H1 (cell line): ENCODE measurements at regions not wholly inside any gene's neighbourhood (a gene's known extent, or its start where the extent isn't known, plus 50 kb on each side); places are given as distances from the start of the nearest gene placed in this dataset.

Experiments used
- CTCF ChIA-PET: fragments of 300-600 bp; sonication (Branson Sonifier 250); formaldehyde crosslinking; loops from one replicate; lab custom pipeline; 2021; ENCODE audit not compliant: partially characterized antibody; lab: Charles Lee
- POLR2A ChIA-PET: fragments of 300-600 bp; sonication (Branson Sonifier 250); formaldehyde crosslinking; loops from one replicate; lab custom pipeline; 2021; ENCODE audit warnings: inconsistent platforms; ENCODE audit not compliant: partially characterized antibody; lab: Charles Lee
- DNase-seq, 2 experiments: peaks; one replicate each; pipeline versions ENCODE4 v3.0.0 to v3.0.0-alpha.2; 2010 to 2022; ENCODE audit warnings: low spot score in 2 of 2, low read depth in 1 of 2, mixed read lengths in 1 of 2
- FAIRE-seq: peaks from 2 replicates; lab custom pipeline; 2011; peaks lifted over from hg19 to GRCh38; lab: Jason Lieb, UNC
- H2AFZ ChIP-seq: 2 replicates; pipeline ENCODE4 v1.8.1; 2012; ENCODE audit warnings: low read length, inconsistent platforms
- H2AK5ac ChIP-seq: 2 replicates; pipeline ENCODE4 v1.6.1; 2013; ENCODE audit warnings: low read depth, low read length
- H2BK120ac ChIP-seq: replicated peaks from 2 replicates; pipeline ENCODE3; 2013; ENCODE audit warnings: low read depth, low read length, inconsistent platforms
- H2BK12ac ChIP-seq: 2 replicates; pipeline ENCODE4 v1.6.1; 2013; ENCODE audit warnings: low read depth, low read length
- H2BK15ac ChIP-seq: 2 replicates; pipeline ENCODE4 v1.6.1; 2013; ENCODE audit warnings: low read length
- H2BK20ac ChIP-seq: 2 replicates; pipeline ENCODE4 v1.6.1; 2013; ENCODE audit warnings: low read length
- H2BK5ac ChIP-seq: 2 replicates; pipeline ENCODE4 v1.6.1; 2013; ENCODE audit warnings: low read depth, low read length
- H3K14ac ChIP-seq: 2 replicates; pipeline ENCODE4 v1.6.1; 2013; ENCODE audit warnings: inconsistent platforms; ENCODE audit not compliant: insufficient read length
- H3K18ac ChIP-seq: 2 replicates; pipeline ENCODE4 v1.6.1; 2013; ENCODE audit warnings: low read length; ENCODE audit errors: extremely low read depth
- H3K23ac ChIP-seq: 2 replicates; pipeline ENCODE4 v1.6.1; 2013; ENCODE audit warnings: inconsistent platforms; ENCODE audit not compliant: insufficient read length
- H3K23me2 ChIP-seq: 2 replicates; pipeline ENCODE4 v1.6.1; 2013; ENCODE audit warnings: low read depth, low read length
- H3K27ac ChIP-seq: 2 replicates; pipeline ENCODE4 v1.6.1; 2011; ENCODE audit warnings: low read depth, low read length, inconsistent platforms
- H3K27me3 ChIP-seq, 4 experiments: replicated peaks in 1 of 4; 1 replicate in 1 of 4; 2 replicates in 3 of 4; pipeline versions ENCODE4 v1.6.1 to v1.8.1; 2011 to 2013; ENCODE audit warnings: low read length in 3 of 4, mild to moderate bottlenecking in 3 of 4, inconsistent platforms in 2 of 4, mixed read lengths in 2 of 4, moderate library complexity in 1 of 4; ENCODE audit not compliant: control insufficient read depth in 3 of 4, insufficient read depth in 3 of 4; ENCODE audit errors: extremely low read depth in 1 of 4
- H3K36me3 ChIP-seq, 4 experiments: 2 replicates each; pipeline versions ENCODE4 v1.6.1 to v1.8.1; 2011 to 2013; ENCODE audit warnings: mild to moderate bottlenecking in 4 of 4, low read length in 3 of 4, moderate library complexity in 2 of 4, control low read depth in 1 of 4, inconsistent platforms in 1 of 4; ENCODE audit not compliant: insufficient read depth in 4 of 4, control insufficient read depth in 2 of 4
- H3K4ac ChIP-seq: replicated peaks from 2 replicates; pipeline ENCODE3; 2013; ENCODE audit warnings: low read length, low read depth, mixed read lengths, inconsistent platforms; ENCODE audit not compliant: insufficient read length
- H3K4me1 ChIP-seq, 4 experiments: replicated peaks in 1 of 4; 1 replicate in 1 of 4; 2 replicates in 3 of 4; pipeline versions ENCODE4 v1.6.1 to v1.8.1; 2011 to 2013; ENCODE audit warnings: low read length in 3 of 4, inconsistent platforms in 2 of 4, mixed read lengths in 1 of 4; ENCODE audit not compliant: insufficient read depth in 4 of 4, control insufficient read depth in 3 of 4
- H3K4me2 ChIP-seq, 2 experiments: 2 replicates each; pipeline versions ENCODE4 v1.6.1 to v1.8.1; 2011 to 2013; ENCODE audit warnings: low read depth in 2 of 2, low read length in 2 of 2, control low read depth in 1 of 2, inconsistent platforms in 1 of 2, mild to moderate bottlenecking in 1 of 2; ENCODE audit not compliant: insufficient read depth in 1 of 2
- H3K4me3 ChIP-seq, 4 experiments: fragments of 200-600, 300-600 bp in 1 of 4; sonication (generic), shearing (Covaris generic), sonication (Bioruptor Twin) in 1 of 4; 2 replicates each; pipeline versions ENCODE4 v1.5.1 to v1.8.1; 2011 to 2016; ENCODE audit warnings: low read length in 4 of 4, low read depth in 3 of 4, control low read depth in 2 of 4, inconsistent platforms in 2 of 4, mild to moderate bottlenecking in 2 of 4, mixed read lengths in 1 of 4, moderate library complexity in 1 of 4; ENCODE audit not compliant: insufficient read depth in 2 of 4; ENCODE audit errors: extremely low read depth in 1 of 4
- H3K56ac ChIP-seq: replicated peaks from 2 replicates; pipeline ENCODE3; 2013; ENCODE audit warnings: low read depth, mild to moderate bottlenecking, mixed read lengths, low read length, inconsistent platforms; ENCODE audit not compliant: insufficient read length
- H3K79me1 ChIP-seq: 2 replicates; pipeline ENCODE4 v1.6.1; 2013; ENCODE audit warnings: low read depth, low read length, control low read depth
- H3K79me2 ChIP-seq, 2 experiments: 2 replicates each; pipeline versions ENCODE4 v1.6.1 to v1.8.1; 2012 to 2013; ENCODE audit warnings: low read length in 2 of 2, mild to moderate bottlenecking in 2 of 2, inconsistent platforms in 1 of 2; ENCODE audit not compliant: insufficient read depth in 2 of 2, control insufficient read depth in 1 of 2
- H3K9ac ChIP-seq, 4 experiments: replicated peaks in 1 of 4; 1 replicate in 1 of 4; 2 replicates in 3 of 4; pipeline versions ENCODE4 v1.6.1 to v1.8.1; 2011 to 2013; ENCODE audit warnings: low read depth in 3 of 4, low read length in 3 of 4, control low read depth in 2 of 4, mild to moderate bottlenecking in 2 of 4, moderate library complexity in 2 of 4, inconsistent platforms in 1 of 4; ENCODE audit errors: extremely low read depth in 1 of 4
- H3K9me3 ChIP-seq, 2 experiments: 2 replicates each; pipeline versions ENCODE4 v1.6.1 to v1.8.1; 2012 to 2013; ENCODE audit warnings: mild to moderate bottlenecking in 2 of 2, moderate library complexity in 2 of 2, control low read depth in 1 of 2, inconsistent platforms in 1 of 2, low read depth in 1 of 2, low read length in 1 of 2, mixed read lengths in 1 of 2; ENCODE audit not compliant: insufficient read depth in 2 of 2
- H4K20me1 ChIP-seq, 2 experiments: replicated peaks in 1 of 2; 2 replicates each; pipeline versions ENCODE3 to v1.8.1; 2011 to 2013; ENCODE audit warnings: inconsistent platforms in 2 of 2, low read length in 2 of 2, mild to moderate bottlenecking in 1 of 2; ENCODE audit not compliant: insufficient read depth in 2 of 2, control insufficient read depth in 1 of 2
- H4K5ac ChIP-seq: 2 replicates; pipeline ENCODE4 v1.6.1; 2013; ENCODE audit warnings: low read length, low read depth, mixed read lengths, inconsistent platforms; ENCODE audit not compliant: insufficient read length
- H4K8ac ChIP-seq: 2 replicates; pipeline ENCODE4 v1.8.0; 2013; ENCODE audit warnings: mild to moderate bottlenecking, moderate library complexity, low read length, inconsistent platforms; ENCODE audit not compliant: insufficient read depth; ENCODE audit errors: extremely low read depth
- H4K91ac ChIP-seq: replicated peaks from 2 replicates; pipeline ENCODE3; 2013; ENCODE audit warnings: low read length, mixed read lengths, inconsistent platforms; ENCODE audit not compliant: insufficient read length
- WGBS, 2 experiments: shearing (Covaris generic) in 1 of 2; methylation state at CpG; one replicate each; pipeline versions ENCODE4 v1.1.6 to v1.1.7; 2013 to 2015; ENCODE audit warnings: low lambda C conversion rate in 2 of 2, mixed read lengths in 2 of 2, inconsistent platforms in 1 of 2, low coverage in 1 of 2, missing lambda C conversion rate in 1 of 2; ENCODE audit not compliant: insufficient replicate concordance in 2 of 2, insufficient coverage in 1 of 2, insufficient read length in 1 of 2; ENCODE audit errors: extremely low coverage in 1 of 2, missing lambda C conversion rate in 1 of 2; 5-methylcytosine and 5-hydroxymethylcytosine counted together
- TF ChIP-seq, protein P1 (sequence below), 3 experiments: IDR thresholded peaks; 1 replicate in 2 of 3; 2 replicates in 1 of 3; pipeline versions ENCODE4 v1.5.1 to v1.6.1; 2011; ENCODE audit warnings: low read length in 3 of 3, mild to moderate bottlenecking in 3 of 3, inconsistent platforms in 2 of 3, low read depth in 1 of 3, moderate library complexity in 1 of 3; ENCODE audit not compliant: insufficient read depth in 1 of 3; ENCODE audit errors: control extremely low read depth in 1 of 3

DNA sequence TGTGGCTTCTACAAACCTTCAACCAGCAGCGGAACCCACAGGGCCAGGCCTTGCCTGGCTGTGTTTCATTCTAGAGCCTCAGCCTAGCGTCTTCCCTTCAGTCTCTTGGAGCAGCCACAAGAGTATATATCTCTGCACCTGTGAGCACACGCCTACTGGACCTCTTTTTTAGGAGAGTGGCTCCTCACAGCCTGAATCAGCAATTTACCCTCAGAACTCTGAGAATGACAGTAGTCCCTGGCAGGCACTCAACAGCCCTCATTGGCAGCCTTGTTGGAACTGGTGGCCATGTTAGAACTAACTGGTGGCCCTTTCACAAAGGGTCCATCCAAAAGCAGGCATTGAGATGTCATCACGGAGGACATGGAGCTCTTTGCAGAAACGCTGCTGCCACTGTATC lies 138.9 kb downstream of the BCOR start:
- ChIA-PET POLR2A (interaction anchor here (0.6 kb wide), 1 partner anchor 23 kb away, joined by 4 read pairs; no protein-coding TSS in a partner anchor), CTCF (no interaction called here)
- Histone ChIP-seq H2BK15ac (no peak overlapping the region), H4K91ac (no peak overlapping the region), H2BK120ac (no peak overlapping the region), H3K36me3 (no peaks in the 10 kb centered on the region), H3K79me2 (no peaks in the 10 kb centered on the region), H3K9ac (no peak overlapping the region), H4K8ac (no peak overlapping the region), H3K56ac (no peak overlapping the region), H3K27ac (no peak overlapping the region), H3K79me1 (no peaks in the 10 kb centered on the region), H4K5ac (no peak overlapping the region), H2BK20ac (no peak overlapping the region), H3K14ac (no peak overlapping the region), H3K23ac (no peak overlapping the region), H4K20me1 (no peaks in the 10 kb centered on the region), H3K9me3 (no peaks in the 10 kb centered on the region), H3K4me1 (peaks cover 2 to 14% (median 5%) of the 10 kb centered on the region in 4 experiments; a peak in 5 of 7 replicates), H3K18ac (no peak overlapping the region), H3K4ac (no peak overlapping the region), H3K4me2 (no peak overlapping the region), H2AFZ (no peak overlapping the region), H3K4me3 (no peak overlapping the region), H2BK5ac (no peak overlapping the region), H3K27me3 (no peaks in the 10 kb centered on the region), H2AK5ac (no peak overlapping the region), H3K23me2 (no peaks in the 10 kb centered on the region), H2BK12ac (no peak overlapping the region)
- TF ChIP-seq, protein P1, sequence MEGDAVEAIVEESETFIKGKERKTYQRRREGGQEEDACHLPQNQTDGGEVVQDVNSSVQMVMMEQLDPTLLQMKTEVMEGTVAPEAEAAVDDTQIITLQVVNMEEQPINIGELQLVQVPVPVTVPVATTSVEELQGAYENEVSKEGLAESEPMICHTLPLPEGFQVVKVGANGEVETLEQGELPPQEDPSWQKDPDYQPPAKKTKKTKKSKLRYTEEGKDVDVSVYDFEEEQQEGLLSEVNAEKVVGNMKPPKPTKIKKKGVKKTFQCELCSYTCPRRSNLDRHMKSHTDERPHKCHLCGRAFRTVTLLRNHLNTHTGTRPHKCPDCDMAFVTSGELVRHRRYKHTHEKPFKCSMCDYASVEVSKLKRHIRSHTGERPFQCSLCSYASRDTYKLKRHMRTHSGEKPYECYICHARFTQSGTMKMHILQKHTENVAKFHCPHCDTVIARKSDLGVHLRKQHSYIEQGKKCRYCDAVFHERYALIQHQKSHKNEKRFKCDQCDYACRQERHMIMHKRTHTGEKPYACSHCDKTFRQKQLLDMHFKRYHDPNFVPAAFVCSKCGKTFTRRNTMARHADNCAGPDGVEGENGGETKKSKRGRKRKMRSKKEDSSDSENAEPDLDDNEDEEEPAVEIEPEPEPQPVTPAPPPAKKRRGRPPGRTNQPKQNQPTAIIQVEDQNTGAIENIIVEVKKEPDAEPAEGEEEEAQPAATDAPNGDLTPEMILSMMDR (IDR thresholded peaks at IDR 0.05; ENCODE audit: control extremely low read depth in 1 of 3, insufficient read depth in 1 of 3, low read depth in 1 of 3, low read length in 3 of 3), result no peak
- WGBS, 2 experiments, result 83% methylated on average over 4 of the region's 5 CpGs; no CpG with 5 or more reads in 1 of the 2 experiments
- DNase-seq, result no peak
- no peak for FAIRE-seq
